A172 (cell line): ENCODE measurements at regions not wholly inside any gene's neighbourhood (a gene's known extent, or its start where the extent isn't known, plus 50 kb on each side); places are given as distances from the start of the nearest gene placed in this dataset.

ENCODE experiments used
- DNase-seq: peaks from one replicate; pipeline ENCODE4 v3.0.0-alpha.2; 2015; ENCODE audit warnings: low spot score

DNA sequence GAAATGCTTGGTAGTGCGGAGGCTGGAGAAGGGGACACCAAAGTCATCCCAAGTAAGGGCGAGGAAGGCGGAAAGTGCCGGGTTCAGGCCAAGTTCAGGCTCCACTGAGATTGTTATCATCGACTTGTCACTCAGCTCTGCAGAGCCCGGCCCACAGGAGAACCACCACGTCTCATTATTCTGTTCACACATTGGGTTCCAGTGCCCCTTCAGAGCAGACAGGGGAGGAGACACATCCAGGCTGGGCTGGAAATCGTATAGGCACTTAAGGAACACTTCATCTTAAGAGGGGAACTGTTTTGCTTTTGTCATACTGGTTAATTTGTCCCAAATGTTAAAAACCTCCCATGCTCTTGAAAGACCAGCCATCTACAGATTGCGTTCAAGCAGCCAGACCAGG lies 118.3 kb upstream of the ADAMTS18 start:
- DNase-seq: no peak

DNA sequence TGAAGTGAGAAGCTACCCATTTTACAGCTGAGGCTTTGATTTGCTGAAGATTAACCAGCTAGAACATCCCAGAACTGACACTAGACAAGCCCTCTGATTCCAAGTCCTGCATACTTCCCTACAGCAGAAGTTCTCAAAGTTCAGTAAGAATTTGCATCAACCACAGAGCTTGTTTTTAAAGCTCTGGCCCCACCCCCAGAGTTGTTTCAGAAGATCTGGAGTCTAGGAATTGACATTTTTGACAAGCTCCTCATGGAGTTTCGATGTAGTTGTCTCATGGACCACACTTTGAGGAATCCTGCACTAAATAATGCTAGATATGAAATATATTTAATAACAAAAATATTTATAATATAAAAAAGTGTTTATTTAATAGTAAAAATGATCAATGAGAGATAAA lies 120.3 kb upstream of the ADAMTS18 start:
- DNase-seq: no peak

DNA sequence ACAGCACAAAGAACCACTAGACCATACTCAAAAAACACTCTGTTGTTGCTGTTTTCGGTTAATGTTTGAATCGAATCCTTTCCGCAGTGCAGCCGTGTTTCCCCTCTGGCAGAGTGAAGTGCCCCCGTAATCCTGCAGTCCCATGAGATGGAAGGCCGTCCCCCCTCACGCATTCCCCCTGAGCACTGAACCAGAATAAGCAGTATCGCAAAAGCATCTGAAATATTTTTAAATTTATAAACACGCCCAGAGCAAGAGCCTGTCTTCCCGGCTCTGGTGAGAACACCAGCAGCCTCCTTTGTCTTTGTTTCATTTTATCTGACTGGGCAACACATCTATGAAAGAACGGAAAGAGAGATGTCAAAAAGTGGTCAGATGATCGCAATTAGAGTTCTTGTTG lies 121.0 kb upstream of the ADAMTS18 start:
- DNase-seq: no peak

GRCh38 chr16:77556201-77556873 lies 121.5 kb upstream of the ADAMTS18 start:
- DNase-seq: no peak

GRCh38 chr16:77557385-77557784 lies 122.6 kb upstream of the ADAMTS18 start:
- DNase-seq: no peak

DNA sequence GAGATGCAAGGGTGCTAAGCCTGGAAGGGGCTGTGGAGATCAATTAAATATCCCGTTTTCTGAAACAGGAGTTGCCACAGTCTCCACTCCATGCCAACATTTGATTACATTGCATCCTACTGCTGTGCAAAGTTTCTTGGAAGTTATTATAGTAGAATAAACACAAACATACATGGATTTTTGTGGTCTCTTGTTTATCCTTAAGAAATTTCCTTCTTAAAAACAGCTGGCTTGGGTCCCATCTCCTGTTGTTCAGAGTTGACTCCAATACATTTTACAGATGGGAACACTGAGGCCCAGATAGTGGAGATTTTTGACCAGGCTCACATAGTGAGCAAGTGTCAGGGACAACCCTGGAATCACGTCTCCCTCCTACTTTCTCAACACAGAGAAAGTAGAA lies 124.0 kb upstream of the ADAMTS18 start:
- DNase-seq: no peak

- no peak for DNase-seq
Observed at GRCh38 chr16:77562497-77562896, 127.7 kb upstream of the ADAMTS18 start.

GRCh38 chr16:77564791-77565390 lies 130.1 kb upstream of the ADAMTS18 start:
- peak; percentile 67 for DNase-seq

- no peak for DNase-seq
Observed at GRCh38 chr16:77569406-77569805, 134.6 kb upstream of the ADAMTS18 start.

GRCh38 chr16:77570574-77570973 lies 135.7 kb upstream of the ADAMTS18 start:
- no peak for DNase-seq

GRCh38 chr16:77571115-77571862 lies 136.5 kb upstream of the ADAMTS18 start:
- no peak for DNase-seq

GRCh38 chr16:77574867-77575624 lies 140.2 kb upstream of the ADAMTS18 start:
- no peak for DNase-seq

- no peak for DNase-seq
Observed at GRCh38 chr16:77579351-77579891, 142.9 kb upstream of the NUDT7 start.

DNA sequence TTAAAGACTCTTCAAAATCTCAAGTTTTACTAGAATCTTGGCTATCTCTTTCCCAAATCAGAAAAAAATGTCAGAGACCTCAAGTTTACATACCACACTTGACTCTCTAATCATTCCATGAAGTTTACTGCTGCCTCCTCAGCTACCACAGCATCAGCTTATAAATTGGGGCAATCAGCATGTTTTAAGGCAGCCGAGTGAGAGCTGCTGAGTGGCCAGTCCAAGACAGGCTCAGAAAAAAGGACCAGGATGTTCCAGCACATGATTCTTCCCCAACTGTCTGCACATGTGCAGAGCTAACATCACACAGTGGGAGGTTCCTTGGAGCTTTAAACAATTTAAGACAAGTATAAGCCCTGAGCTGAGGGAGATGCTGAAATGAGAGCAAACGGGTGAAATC lies 140.6 kb upstream of the NUDT7 start:
- DNase-seq: no peak

GRCh38 chr16:77584205-77584859 lies 138.0 kb upstream of the NUDT7 start:
- peak; percentile 74 for DNase-seq

DNA sequence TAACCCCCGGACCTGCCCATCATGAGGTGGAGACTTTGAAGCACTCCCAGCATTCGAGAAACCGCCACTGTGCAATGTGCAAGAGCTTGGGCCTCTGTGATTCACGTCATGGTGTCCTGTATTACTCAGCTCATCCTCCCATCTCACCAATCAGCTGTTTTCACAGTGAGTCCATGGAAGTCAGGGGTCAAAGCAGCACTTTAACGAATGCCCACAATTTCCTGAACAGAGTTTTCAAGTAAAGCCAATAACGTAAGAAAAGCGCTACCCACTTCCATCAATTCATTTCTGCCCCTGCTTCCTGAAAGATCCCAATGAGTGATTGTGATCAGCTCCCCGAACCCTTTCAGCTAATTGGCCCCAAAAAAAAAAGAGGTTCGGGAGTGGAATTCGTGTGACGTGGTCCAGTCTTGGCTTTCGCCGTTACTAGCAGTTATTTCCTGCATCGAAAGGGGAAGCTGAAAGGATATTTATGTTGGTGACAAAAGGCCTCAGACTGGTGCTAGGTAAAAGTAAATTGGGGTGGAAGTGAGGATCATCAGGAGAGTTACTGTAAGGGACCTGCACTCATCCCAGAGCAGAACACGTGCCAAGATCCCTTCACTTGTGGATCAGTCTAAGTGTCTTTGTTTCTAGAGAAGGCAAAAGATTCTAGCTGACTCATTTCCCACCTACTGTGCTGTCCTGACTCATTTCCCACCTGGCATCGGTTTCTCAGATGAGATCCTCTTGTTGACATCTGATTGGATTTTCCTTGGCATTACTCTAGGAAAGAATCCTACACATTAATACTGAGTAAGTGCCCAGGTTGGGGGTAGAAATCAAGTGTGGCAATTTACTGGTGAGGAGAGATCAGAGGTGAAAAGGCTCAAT lies 136.7 kb upstream of the NUDT7 start:
- DNase-seq: peak; percentile 98

DNA sequence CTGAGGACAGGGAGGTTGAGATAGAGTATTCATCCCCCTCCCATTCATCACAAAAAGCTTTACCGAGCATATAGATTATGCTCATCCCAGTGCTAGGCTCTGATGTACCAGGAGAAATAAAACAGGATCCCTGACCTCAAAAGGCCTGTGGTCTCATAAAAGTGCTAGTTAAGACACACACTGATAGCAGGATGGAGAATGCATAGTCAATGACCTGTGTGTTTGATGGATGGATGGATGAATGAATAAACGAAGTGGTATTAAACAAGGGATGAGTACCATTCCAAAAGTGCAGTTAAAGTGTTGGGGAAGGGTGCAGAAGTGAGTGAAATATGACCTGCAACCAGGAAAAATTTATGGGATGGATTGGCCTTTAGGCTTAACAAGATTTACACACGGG lies 133.9 kb upstream of the NUDT7 start:
- no peak for DNase-seq

DNA sequence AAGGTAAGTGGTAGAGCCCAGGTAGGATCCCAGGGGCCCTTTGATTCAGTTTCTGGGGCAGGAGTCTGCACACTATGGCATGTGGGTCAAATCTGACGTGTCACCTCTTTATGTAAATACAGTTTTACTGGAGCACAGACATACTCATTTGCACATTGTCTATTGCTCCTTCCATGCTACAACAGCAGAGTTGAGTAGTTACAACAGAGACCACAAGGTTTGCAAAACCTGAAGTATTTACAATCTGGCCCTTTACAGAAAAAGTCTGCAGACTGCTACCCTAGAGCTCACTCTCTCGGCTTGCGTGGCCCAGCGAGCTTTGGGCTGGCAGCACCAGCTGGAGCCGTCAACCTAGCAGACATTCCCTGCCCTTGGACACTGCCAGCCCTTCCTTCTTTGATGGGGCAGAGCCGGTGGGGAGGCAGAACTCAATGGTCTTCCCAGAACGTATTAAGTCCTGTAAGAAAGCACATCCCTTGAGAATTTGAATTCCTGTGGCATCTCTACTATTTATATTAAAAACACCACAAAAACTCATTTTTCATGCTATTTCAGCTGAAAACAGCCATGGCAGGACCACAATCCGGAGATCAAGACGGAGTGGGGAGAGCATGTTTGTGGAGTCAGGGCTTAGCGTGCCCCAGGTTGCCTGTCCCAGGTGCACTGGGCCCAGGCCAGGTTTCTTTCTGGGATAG lies 133.1 kb upstream of the NUDT7 start:
- DNase-seq: no peak

GRCh38 chr16:77590707-77591106 lies 131.6 kb upstream of the NUDT7 start:
- DNase-seq: no peak

GRCh38 chr16:77591347-77591746 lies 131.0 kb upstream of the NUDT7 start:
- DNase-seq: no peak
